ENCODE measurements at regions not wholly inside any gene's neighbourhood (a gene's known extent, or its start where the extent isn't known, plus 50 kb on each side); places are given as distances from the start of the nearest gene placed in this dataset.
"Not testable (repeated sequence)": the region's sequence is repeated elsewhere in the genome, so short reads cannot be mapped to it uniquely, and the experiment has no call there.

DNA sequence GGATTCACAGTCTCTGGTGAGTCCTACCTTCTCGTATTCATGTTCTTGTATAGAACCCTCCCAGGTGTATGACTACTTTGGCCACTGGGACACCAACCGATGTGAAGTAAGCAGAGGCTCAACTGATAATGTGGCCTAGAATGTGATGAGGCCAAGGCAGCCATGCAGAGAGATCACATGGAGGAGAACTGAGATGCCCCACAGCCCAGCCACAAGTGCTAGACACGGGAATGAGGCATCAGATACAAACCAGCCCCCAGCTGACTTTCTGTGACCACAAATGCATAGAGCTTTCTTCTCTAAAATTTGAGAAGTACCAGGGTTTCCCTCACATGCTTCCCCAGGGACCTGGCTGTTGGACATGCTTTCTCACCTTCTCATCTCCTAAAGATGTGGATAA lies 375.7 kb downstream of the CCSER2 start:
- no peak for DNase-seq (ENCODE audit: low spot score)

DNA sequence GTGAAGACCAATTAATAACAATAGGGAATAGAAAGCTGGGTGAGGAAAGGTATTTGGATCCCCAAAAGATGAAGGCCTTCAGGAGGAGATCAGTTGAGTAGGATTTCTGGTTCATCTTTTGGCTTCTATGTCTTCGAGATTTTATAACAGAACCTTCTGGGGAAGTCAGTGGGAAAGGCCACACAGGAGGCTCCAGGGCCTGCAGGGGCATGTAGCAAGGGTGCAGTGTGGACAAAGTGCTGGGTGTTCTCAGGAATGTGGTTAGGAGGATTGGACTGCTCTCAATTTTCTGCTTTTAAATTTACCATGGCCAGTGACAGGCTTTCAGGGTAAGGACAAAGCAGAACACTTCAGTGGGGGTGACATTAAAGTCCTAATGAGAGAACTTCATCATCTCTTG lies 378.0 kb downstream of the CCSER2 start:
- no peak for DNase-seq (ENCODE audit: low spot score)

DNA sequence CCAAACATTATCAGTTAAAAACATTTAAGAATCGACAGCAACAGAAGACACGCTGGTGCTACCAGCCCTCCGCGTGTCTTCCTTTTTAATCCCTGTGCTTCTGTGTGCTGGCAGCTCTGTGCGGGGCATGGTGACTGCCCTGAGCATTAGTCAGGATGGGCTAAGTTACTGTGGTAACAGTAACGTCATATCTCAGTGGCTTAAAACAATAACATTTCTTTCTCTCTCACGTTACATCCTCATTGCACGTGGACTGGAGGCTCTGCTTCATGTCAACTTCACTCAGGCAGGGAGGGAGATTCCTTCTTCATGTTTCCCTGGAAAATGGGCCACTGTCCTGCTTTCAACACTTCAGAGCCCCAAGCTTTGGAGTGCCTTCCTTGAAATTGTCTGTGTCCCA lies 378.5 kb downstream of the CCSER2 start:
- peak; percentile 33 for DNase-seq (ENCODE audit: low spot score)

DNA sequence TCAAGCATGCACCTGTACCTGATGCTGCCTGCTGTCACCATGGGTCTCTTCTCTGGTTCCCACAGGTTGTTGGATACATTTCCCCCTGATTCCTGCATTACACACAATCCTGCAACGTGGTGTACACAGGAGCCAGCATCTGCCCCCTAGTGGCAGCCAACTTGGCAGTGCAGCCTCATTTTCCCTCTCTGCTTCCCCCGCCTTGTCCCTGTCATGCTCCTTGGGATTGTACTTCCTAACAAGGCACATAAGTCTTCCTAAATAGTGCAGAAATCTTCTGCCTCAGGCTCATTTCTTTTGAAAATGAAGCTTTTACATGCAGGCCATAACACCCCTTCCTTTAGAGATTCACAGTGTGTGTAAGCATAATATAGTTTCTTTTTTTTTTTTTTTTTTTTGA lies 387.5 kb downstream of the CCSER2 start:
- peak; percentile 56 for DNase-seq (ENCODE audit: low spot score)

DNA sequence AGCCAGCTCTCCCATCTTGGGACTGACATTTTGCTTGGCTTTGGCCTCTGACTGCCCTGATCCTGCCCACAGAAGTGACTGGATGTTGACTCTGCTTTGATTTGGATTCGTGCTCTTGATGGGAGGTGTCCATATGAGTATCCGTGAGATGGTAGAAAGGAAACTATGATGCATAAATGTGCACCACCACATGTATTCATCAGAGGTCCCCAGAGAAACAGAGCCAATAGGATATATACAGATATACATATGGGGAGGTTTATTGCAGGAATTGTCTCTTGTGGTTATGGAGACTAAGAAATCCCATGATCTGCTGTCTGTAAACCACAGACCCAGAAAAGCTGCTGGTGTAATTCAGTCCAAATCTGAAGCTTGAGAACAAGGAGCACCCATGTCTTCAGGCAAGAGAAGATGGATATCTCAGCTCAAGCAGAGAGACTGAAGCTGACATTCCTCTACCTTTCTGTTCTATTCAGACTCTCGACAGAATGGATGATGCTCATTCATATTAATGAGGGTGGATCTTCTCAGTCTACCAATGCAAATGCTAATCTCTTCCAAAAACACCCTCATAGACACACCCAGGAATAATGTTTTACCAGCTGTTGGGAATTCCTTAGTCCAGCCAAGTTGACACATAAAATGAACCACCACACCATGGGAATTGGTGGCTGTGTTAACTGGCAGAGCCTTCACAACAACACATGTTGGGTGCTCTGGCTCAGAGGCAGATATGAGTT lies 390.7 kb downstream of the CCSER2 start:
- DNase-seq (ENCODE audit: low spot score): no peak

DNA sequence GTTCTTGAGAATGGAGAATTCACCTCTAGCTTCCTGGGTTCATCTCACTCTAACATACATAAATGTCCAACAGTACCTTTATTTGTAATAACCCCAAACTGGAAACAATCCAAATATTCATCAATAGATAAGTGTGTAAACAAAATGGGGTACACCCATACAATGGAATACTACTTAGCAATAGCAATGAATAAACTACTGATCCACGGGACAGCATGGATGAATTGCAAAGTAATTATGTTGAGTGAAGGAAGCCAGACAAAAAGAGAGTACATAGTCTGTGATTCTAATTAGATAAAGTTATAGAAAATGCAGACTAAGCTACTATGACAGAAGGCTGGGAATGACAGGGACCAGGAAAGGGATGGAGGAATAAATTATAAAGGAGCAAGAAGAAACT lies 391.3 kb downstream of the CCSER2 start:
- no peak for DNase-seq (ENCODE audit: low spot score)

DNA sequence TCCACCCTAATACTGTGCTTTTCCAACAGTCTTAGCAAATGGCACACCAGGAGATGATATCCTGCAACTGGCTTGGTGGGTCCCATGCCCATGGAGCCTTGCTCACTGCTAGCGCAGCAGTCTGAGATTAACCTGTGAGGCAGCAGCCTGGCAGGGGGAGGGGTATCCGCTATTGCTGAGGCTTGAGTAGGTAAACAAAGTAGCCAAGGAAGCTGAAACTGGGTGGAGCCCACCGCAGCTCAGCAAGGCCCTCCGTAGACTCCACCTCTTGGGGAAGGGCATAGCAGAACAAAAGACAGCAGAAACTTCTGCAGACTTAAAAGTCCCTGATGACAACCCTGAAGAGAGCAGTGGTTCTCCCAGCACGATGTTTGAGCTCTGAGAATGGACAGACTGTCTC lies 399.0 kb downstream of the CCSER2 start:
- DNase-seq (ENCODE audit: low spot score): no peak

DNA sequence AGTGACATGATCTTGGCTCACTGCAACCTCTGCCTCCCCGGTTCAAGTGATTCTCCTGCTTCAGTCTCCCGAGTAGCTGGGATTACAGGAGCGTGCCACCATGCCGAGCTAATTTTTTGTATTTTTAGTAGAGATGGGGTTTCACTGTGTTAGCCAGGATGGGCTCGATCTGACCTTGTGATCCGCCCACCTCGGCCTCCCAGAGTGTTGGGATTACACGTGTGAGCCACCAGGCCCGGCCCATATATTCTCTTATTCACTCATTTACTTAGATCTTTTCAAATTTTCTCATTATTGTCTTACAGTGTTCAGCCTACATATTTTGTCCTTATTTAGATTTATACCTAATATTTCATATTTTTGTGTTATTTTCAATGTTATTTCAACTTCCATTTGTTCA lies 410.7 kb downstream of the CCSER2 start:
- DNase-seq (ENCODE audit: low spot score): not testable (repeated sequence)

DNA sequence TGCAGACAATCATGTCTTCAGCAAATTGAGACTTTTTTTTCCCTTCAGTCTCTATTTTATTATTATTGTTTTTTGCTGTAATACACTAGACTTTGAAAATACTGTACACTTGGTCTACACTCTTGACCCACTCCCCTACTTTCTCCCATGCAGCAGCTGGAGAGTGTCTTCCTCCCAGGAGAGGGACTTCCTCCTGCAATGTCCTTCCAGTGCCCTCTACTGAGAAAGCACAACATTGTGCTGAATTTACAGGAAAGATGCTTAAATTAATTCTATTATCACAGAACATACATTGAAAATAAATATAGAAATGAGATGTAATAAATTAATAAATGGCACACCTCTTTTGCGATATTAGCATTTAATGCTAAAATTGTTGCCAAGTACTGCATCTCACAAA lies 411.3 kb downstream of the CCSER2 start:
- DNase-seq (ENCODE audit: low spot score): no peak

DNA sequence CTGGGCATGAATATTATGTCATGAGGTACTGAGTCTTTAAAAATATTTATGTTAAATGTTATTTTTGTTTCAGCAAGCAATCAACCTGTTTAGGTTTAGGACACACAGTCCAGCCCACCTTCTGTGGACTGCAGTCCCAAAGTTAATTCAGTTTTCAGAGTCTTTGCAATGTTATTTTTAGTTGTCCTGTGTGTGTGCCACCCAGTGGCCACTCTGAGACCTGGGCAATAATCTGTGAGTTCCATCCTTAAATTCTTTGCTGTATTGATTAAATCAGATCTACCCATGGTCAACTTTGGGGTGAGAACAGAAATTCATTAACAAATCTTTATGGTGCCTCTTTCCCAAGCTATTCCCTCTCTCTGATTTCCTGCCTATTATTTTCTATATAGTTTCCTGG lies 415.1 kb downstream of the CCSER2 start:
- peak; percentile 16 for DNase-seq (ENCODE audit: low spot score)

DNA sequence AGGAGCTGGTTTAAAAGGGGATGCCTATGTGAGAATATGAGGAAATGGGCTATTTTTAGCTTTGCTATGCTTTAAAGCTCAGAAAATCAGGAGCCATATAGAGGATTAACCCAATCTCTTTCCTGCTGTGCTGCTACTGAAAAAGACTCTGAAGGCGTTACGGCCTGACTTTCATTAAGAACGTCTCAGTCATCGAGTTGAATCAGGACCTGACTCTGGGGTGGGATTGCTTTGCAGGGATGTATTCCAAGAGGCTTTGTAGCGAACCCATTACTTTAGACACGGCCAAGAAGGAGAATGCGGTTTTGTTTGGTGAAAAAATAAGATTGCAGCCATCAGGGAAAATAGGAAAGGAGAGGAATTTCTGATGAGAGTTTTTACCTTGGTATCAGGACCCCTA lies 426.9 kb downstream of the CCSER2 start:
- no peak for DNase-seq (ENCODE audit: low spot score)

DNA sequence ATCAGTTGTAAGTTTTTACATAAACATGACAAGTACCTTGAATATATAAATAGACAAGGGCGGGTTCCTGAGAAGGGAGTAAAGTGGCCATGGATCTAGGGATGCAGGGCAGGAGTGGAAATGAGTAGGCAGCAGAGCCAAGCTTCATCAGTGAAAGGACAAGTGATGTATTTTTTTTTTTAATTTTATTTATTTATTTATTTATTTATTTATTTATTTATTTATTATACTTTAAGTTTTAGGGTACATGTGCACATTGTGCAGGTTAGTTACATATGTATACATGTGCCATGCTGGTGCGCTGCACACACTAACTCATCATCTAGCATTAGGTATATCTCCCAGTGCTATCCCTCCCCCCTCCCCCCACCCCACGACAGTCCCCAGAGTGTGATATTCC lies 428.3 kb downstream of the CCSER2 start:
- not testable (repeated sequence) for DNase-seq (ENCODE audit: low spot score)

DNA sequence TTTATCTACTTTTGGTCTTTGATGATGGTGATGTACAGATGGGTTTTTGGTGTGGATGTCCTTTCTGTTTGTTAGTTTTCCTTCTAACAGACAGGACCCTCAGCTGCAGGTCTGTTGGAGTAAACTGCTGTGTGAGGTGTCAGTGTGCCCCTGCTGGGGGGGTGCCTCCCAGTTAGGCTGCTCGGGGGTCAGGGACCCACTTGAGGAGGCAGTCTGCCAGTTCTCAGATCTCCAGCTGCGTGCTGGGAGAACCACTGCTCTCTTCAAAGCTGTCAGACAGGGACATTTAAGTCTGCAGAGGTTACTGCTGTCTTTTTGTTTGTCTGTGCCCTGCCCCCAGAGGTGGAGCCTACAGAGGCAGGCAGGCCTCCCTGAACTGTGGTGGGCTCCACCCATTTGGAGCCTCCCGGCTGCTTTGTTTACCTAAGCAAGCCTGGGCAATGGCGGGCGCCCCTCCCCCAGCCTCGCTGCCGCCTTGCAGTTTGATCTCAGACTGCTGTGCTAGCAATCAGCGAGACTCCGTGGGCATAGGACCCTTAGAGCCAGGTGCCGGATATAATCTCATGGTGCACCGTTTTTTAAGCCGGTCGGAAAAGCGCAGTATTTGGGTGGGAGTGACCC lies 433.7 kb downstream of the CCSER2 start:
- not testable (repeated sequence) for DNase-seq (ENCODE audit: low spot score)

DNA sequence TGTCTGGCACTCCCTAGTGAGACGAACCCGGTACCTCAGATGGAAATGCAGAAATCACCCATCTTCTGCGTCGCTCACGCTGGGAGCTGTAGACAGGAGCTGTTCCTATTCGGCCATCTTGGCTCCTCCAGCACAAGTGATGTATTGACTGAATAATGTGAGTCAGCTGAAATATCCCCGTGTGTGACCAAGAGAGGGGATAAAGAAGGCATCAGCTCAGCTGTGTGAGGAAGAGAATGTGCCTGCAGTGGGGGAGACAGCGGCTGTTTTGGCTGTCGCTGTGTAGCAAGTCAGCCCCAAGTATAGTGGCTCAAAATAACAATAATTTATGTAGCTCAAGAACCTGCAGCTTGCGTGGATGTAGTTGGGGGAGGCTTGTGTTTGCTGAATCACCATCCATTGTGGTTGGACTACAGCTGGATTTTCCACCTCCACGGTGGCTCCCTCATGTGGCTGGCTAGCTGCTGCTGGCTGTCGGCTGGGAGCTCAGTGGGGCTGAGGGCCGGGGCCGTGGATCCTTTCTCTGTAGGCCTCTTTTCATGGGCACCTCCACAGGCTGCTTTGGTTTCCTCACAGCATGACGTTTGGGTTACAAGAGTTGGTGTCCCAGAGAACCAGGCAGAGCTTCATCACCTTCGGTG lies 434.5 kb downstream of the CCSER2 start:
- DNase-seq (ENCODE audit: low spot score): no peak

DNA sequence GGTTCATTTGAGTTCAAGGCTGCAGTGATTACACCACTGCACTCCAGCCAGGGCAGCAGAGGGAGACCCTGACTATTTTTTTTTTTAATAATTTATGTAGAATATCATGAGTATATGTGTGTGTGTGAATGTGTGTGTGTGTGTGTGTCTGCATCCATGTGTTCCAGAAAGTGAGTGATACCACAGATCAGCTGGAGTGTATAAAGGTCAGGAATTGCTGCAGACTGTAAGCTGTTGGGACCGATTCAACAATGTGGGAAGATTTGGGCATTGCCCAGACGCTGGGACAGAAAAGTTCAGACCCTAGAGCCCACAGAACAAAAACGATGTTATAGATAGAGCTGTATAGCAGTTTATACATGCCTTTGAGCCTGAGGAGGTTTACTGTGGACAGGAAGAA lies 435.6 kb downstream of the CCSER2 start:
- no peak for DNase-seq (ENCODE audit: low spot score)

DNA sequence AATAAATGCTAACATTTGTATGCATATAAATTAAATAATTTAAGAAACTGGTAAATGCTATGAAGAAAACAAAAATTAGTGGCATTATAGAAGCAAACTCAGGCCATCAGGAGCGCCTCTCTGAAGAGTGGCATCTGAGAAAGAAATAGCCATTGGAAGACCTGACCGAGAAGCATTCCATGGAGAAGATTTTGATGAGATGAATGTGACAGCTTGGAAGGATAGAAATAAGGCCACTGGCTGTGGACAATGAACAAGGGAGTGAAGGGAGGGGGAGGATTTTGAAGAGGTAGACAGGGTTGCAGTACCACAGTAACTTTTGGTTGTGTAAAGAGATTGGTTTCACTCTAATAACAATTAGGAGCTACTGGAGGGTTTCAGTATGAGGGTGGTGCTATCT lies 436.7 kb downstream of the CCSER2 start:
- no peak for DNase-seq (ENCODE audit: low spot score)

DNA sequence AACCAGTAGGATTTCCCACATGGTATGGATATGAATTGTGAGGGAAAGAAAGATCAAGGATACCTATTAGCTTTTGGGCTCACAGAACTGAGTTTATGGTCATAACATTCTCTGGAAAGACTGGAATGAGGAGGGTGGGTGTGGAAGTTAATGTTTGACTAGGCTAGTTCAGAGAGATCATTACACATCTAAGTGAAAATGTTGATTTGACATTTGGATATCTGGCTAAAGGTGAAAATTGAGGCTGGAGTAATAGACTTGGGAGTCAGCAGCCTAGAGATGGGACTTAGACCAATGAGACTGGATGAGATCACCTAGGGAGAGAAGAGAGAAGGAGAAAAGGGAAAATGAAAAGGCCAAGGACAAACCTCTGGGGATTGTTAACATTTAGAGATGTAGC lies 437.3 kb downstream of the CCSER2 start:
- no peak for DNase-seq (ENCODE audit: low spot score)

DNA sequence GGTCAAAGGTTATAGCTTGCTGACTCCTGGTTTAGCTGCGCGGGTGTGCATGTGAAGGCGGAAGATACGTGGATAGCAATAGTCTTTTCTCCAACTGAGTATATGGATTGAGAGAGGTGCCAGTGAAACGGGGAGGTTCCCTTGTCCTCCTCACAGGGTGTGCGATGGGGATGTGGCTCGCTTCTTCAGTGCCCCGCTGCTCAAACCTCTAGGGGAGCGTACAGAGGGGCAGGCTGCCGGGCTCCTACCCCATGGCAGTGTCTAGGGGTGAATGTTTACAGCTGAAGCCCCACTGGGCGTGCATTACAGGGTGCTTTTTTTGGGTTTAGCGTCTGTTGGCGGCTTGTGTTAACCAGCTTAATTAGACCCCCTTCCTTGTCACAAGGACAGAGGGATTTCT lies 438.5 kb downstream of the CCSER2 start:
- no peak for DNase-seq (ENCODE audit: low spot score)

DNA sequence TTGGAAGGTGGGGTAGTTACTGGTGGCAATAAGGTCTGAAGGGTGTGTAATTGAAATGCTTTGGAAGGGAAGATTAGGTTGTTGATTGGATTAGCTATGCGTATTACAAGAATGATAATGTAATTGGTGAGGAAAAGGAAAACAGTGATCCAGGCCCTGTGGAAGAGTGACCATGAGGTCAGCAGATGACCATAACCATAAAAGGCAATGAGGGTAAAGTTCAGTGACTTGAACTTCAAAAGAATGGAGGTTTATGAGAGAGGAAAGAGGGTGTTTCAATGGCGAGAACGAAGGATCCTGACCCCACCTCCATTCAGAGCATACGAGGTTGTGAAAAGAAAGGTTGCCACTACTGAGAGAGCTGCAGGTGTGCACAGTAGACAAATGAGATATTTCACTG lies 439.7 kb downstream of the CCSER2 start:
- no peak for DNase-seq (ENCODE audit: low spot score)

DNA sequence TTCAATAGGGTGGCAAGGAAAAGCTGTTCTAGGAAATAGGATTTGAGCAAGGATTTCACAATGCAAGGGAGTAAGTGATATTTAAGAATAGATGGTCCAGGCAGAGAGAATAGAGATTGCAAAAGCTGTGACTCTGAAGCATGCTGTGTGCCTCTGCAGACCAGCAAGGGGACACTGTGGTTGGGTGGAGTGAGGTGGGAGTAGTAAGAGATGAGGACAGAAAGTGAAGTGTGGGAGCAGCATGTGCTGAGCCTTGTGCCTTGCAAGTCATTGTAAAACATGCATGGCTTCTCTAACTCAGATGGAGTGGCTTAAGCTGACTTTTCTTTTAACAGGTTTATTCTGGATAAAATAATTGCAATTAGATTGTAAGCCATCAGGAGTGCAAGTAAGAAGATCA lies 442.4 kb downstream of the CCSER2 start:
- DNase-seq (ENCODE audit: low spot score): no peak

DNA sequence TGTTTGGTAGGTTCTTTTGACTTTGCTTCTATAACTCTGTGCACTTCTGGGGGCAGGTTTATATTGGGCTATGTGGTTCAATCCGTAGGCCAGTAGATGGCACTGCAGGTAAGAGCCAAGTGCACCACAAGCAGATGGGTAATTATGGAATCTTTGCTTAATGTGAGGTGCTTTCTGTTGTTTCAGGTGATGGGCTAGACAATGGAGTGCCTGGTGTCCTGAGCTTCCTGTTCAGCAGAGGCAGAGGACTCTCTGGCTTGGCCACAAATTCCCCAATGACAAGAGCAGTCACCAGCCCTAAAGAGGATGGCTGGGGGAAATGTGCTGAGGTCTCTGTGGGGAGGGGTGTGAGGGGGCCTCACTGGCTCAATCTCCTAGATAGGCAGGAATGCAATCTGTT lies 455.0 kb downstream of the CCSER2 start:
- peak; percentile 55 for DNase-seq (ENCODE audit: low spot score)

DNA sequence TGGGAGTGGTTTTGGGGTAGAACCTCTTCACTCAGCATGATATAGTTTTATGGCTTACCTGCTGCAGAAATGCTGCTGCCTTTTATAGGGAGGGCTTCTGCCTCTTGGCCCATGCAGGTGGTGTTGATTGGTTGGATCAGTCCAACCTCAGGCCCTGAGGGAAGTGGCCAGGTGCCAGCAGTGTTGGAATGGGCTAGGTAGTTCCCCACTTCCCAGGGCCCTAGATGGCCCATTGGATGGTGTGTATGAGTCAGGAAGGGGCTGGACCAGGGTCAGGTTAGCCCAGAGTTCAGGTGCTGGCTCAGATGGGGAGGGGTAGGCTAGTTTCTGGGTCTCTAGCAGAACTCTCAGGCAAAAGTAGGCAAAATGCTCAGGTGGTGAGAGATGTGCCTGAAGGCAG lies 455.5 kb downstream of the CCSER2 start:
- DNase-seq (ENCODE audit: low spot score): peak; percentile 21

DNA sequence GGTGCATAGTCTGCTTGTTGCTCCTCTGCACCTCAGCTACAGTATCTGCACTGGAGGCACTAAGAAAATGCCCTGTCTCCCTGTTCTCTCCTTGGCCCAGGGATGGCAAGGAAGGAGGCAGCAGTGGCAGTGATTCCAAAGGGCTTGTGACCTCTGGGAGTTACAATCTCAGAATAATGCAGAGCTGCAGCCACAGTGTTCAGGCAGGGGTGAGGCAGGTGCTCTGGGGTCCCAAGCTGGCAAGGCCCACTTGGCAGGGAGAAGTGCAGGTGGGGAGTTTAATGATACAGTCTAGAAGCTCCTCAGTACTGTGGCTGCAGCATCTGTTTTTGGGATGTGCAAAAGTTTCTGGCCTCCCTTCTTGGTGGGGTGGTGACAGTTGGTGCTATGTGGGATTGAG lies 456.4 kb downstream of the CCSER2 start:
- no peak for DNase-seq (ENCODE audit: low spot score)

DNA sequence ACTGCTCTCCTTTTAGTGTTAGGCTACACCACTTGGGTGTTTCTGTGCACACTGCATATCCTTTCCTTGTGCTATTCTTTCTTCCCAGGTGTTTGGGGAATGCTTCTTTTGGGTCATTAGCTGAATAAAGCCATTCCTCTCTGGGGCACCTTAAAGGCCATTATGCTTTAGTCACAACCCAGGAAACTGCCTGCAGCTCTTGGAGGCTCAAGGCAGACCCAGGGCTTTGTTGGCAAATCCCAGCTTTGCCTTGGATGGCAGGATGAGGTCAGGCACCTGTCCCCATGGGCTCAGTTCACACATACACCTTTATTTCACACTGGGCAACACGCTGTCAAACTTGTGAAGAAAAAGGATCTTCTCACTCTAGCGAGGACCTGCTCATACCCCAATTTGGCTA lies 460.6 kb downstream of the CCSER2 start:
- DNase-seq (ENCODE audit: low spot score): no peak
